ENCODE measurements at regions not wholly inside any gene's neighbourhood (a gene's known extent, or its start where the extent isn't known, plus 50 kb on each side); places are given as distances from the start of the nearest gene placed in this dataset.
"Not testable (repeated sequence)": the region's sequence is repeated elsewhere in the genome, so short reads cannot be mapped to it uniquely, and the experiment has no call there.

DNA sequence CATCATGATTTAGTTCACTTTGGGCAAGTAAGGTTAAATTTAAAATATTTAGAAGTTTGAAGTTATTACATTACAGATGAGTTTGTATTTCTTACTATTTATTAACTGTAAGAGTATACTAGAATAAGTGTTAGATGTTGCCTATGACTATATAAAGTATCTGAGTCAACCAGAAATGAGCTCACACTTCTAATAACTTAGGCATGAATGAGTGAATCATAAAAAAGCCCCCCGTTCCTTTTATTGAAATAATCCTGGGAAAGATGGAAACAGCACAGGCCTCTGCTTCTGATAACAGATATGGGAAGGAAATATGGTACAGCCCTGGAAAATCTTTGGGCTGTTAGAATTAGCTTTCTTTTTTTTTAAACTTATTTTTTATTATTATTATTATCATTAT, 66.6 kb upstream of the TGFBR2 start:
- no peak for DNase-seq

DNA sequence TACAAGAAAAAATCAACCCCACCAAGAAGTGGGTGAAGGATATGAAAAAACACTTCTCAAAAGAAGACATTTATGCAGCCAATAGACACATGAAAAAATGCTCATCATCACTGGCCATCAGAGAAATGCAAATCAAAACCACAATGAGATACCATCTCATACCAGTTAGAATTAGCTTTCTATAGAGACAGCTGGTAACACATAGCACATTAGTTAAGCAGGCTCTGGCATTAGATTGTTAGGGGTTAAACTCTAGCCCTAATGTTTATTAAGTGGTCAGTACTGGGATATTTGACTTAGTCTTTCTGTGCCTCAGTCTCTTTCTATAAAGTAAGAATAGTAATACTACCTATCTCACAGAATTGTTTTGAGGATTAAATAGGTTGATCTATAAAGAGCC, 65.2 kb upstream of the TGFBR2 start:
- DNase-seq, result not testable (repeated sequence)

DNA sequence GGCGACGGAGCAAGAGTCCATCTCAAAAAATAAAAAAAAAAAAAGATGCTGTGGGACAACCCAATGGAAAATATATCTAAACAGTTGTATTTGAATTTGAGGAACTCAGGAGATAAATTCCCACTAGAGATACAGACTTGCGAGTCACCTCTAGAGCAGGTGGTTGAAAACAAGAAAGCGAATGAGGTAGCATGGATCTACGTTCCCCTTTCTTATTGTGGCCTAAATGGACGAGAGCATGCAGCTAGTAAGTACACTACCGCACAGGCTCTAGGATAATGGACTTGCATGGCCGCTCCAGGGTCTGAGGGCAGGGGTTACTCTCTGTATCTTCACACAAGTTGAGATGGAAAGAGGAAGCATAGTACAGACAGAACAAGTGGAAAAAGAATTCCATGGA, 63.5 kb upstream of the TGFBR2 start:
- DNase-seq, result no peak

DNA sequence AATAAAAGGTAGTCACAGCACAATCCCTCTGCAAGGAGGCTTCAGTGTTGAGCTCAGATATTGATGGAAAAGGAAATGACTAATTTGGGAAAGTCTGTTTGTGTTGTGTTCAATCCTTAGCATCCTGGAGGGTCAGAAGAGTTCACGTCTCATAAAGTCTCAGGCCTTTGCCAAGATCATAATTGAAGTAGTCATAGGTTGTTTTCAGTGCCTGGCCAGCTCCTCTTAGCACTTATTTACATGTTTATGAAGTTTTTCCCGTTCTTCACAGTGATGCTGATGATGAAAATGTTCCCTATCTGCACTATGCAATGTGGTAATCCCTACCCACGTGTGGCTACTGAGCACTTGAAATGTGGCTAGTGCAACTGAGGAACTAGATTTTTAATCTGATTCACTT, 61.6 kb upstream of the TGFBR2 start:
- no peak for DNase-seq

DNA sequence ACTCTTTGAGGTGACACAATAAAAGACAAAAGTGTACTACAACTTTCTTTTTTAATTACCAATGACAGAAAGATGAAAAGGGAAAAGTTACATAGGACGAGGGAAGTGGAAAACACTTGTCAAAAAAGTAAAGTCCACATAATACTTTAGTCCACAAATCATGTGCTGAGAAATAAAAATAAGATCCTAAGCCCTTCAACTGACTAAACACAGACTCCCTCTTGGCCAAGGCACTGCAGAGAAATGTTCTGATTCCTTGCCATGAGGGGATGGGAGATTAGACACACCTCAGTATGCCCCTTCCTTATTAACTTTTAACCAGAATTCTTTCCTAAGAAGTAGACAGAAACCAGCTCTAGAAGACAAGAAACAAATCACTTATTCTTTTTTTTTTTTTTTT, 59.5 kb upstream of the TGFBR2 start:
- no peak for DNase-seq

DNA sequence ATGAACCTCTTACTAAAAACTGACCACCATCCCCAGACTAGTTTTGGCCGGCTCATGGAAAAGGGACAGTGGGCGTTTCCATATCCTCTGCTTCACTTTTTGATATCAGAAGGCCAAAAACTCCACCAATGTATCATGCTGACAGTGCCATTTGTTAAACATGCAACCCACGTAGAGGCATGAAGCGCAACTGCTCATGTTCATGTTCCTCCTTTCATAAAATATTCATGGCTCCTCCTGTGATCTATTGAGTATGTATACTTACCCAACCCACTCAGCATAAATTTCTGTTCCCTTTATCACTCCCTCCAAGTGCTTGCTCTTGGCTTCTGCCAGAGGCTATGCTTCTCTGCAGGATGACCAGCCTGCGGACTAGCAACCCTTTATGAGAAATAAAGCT, 58.7 kb upstream of the TGFBR2 start:
- DNase-seq, result no peak

DNA sequence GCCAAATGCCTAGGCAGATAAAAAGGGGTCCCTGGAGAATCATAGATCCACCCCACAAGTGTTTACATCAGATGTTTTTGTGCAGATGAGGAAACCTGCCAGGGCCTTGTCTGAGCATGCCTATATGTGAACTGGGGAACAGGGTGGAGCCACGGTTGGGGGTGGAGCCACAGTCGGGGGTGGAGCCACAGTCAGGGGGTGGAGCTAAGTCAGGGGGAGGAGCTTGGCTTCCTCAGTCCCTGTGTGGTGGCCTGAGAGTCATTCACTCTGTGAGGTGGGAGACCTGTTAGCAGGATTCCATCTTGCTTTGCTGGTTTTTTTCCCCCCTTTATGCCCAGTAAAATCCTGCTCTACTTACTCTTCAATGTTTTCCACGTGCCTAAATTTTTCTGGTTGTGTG, 57.8 kb upstream of the TGFBR2 start:
- no peak for DNase-seq

DNA sequence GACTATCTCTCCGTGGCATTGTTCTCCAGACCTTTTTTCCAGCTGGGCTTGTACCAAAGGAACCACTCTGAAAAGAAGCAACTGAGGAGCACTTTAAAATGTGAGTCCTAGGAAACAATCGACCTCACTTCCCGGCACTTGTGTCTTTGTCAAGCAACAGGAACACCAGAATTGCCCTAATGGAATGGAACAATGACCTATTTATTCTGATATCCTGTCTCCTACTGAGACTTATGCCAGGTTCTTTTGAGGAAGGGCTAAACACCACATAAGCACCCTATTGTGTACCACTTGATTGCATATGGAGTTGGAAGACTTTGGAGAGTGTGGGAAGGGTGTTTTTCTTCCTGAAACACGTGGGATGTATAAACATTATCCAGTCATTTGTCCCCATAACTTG, 56.8 kb upstream of the TGFBR2 start:
- DNase-seq, result peak; percentile 1

DNA sequence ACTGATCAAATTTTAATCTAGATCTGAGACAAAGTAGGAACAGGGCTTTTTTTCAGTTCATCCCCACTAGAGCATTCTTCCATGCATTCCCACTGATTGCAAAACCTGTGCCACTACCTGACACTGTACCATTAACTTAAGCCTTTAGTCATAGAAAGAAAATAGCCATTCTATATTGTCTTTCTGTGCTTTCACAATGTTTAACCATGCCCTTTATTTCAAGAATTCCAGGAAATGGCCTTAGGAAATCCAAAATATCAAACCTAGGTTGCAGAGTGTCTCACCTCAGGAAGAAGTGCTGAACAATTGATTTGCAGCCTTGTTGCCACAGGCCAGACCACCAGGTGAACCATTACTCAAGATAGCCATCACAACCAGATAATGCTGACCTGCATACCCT, 56.2 kb upstream of the TGFBR2 start:
- no peak for DNase-seq

DNA sequence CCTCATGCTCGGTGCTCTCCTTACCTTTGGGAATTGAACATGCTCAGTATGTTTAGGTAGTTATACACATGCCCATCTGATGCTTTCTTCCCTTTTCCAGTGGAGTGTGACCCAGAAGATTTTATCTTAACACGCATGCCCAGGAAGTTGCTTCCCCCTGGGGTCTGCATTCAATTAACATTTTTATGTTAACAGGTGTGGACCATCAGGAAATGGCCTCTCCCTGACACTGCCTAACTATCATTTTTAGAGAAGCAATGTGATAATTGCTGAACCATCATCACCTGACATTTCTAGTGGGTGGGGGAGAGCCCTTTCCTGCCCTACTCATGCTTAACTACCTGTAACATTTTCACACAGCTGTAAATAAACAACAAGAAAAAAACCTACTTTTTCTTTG, 55.1 kb upstream of the TGFBR2 start:
- DNase-seq, result no peak

DNA sequence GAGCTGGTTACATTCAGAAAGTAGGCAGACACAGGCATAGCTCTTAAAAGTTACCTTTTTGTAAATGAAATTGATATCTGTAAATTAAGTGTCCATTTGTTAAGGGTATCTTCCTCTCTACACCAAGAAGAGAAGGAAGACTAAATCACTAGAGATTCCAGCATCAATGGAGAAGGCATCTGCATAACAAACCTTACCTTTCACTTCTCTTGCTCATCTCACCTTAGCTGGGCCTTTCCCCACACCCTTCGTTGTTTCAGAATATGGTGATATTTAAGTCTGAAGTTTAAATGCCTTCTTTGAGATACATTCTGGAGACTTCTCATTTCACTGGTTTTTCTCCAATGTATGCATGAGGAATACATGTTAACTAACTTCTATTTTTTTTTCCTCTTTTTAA, 54.5 kb upstream of the TGFBR2 start:
- DNase-seq, result no peak

DNA sequence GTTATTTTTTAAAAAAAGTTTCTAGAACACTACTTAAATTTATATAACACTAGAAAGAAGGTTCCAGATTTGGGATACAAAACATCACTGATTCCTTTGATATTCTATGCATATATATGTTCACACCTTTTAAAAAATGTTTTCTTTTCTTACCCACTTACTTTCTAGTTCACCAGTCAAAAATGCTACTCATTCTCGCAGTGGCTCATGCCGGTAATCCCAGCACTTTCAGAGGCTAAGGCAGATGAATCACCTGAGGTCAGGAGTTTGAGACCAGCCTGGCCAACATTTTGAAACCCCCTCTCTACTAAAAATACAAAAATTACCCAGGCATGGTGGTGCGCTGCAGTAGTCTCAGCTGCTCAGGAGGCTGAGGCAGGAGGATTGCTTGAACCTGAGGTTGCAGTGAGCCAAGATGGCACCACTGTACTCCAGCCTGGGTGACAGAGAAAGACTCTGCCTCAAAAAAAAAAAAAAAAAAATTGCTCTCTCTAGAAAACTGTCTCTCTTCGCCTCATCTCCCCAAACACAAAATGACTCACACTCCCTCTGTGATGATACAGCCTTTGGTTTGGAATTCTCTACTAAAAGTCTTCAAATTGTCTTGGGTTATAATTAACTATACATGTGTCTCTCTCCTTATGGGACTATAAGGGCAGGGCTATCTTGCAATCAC, 52.6 kb upstream of the TGFBR2 start:
- DNase-seq, result no peak

DNA sequence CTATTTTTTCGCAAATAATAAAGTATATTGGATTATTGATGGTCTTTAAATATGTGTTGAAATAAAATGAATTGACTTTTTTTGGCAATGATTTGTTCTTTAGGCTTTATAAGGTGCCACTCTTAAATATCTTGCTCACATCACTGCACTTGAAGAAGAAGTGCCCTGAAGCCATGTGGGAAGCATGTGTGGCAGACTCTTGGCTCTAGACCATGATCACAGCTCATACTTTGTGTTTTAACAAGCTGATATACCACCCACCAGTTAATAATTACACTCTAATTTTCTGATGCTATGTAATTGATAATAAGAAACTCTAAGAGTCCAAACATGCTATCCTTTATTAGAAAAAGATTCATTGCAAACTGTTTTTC, 52.1 kb upstream of the TGFBR2 start:
- DNase-seq, result no peak

DNA sequence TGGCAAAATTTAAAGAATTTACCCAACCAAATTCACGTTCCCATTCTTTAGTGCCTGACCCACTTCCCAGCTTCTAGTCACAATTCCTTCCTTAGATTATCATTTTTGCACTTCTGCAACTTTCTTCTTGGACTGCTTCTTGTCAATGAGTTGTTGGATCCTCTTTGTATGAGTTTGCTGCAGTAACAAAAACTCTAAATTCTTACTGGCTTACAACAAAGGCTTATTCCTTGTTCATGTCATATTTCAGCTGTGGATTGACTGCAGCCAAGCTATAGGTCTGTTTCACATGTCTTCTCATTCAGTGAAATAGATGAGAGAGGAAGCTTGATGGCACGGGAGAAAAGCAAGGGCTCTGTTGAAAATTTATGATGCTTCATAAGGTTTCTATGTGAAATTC, 50.4 kb upstream of the TGFBR2 start:
- DNase-seq, result no peak
